ENCODE measurements at regions not wholly inside any gene's neighbourhood (a gene's known extent, or its start where the extent isn't known, plus 50 kb on each side); places are given as distances from the start of the nearest gene placed in this dataset.

DNA sequence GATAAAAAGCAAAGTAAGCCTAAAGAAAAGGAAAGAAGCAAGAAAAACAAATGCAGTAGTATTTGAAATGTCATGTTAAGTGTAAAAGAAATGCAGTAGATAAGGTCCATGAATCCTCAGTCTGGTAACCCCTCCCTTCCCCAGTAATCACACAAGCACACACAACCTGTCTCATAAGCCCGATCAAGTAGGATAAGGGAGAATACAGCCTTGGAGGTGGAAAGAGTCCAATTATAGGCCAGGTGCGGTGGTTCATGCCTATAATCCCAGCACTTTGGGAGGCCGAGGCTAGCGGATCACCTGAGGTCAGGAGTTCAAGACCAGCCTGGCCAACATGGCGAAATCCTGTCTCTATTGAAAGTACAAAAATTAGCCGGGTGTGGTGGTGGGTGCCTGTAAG, 117.9 kb downstream of the GADD45G start:
- no peaks in the 10 kb centered on the region for H3K36me3 ChIP-seq
- no peak for TF ChIP-seq CTCF (IDR thresholded peaks at IDR 0.05; ENCODE audit: low read depth, low read length)
- no peak for DNase-seq (ENCODE audit: low read depth in 1 of 2, low spot score in 1 of 2)

GRCh38 chr9:89723469-89724100, 118.8 kb downstream of the GADD45G start:
- no peaks in the 10 kb centered on the region for H3K9me3 ChIP-seq (ENCODE audit: low read depth)
- H3K27ac ChIP-seq: no peak overlapping the region
- DNase-seq (ENCODE audit: low read depth in 1 of 2, low spot score in 1 of 2): no peak

More for the DNA sequence above, 117.9 kb downstream of the GADD45G start:
- H3K27me3 ChIP-seq: no peaks in the 10 kb centered on the region
- no peaks in the 10 kb centered on the region for H3K9me3 ChIP-seq (ENCODE audit: low read depth)
- H3K4me1 ChIP-seq (ENCODE audit: low read depth): no peaks in the 10 kb centered on the region
- H3K4me3 ChIP-seq: no peak overlapping the region
- H3K27ac ChIP-seq: no peak overlapping the region

GRCh38 chr9:89724659-89725058, 119.8 kb downstream of the GADD45G start:
- H3K9me3 ChIP-seq (ENCODE audit: low read depth): no peaks in the 10 kb centered on the region
- no peak overlapping the region for H3K27ac ChIP-seq
- TF ChIP-seq CTCF (IDR thresholded peaks at IDR 0.05; ENCODE audit: low read depth, low read length): no peak
- H3K27me3 ChIP-seq: no peaks in the 10 kb centered on the region
- no peaks in the 10 kb centered on the region for H3K36me3 ChIP-seq
- no peaks in the 10 kb centered on the region for H3K4me1 ChIP-seq (ENCODE audit: low read depth)
- no peak overlapping the region for H3K4me3 ChIP-seq
- DNase-seq (ENCODE audit: low read depth in 1 of 2, low spot score in 1 of 2): no peak

More at GRCh38 chr9:89723469-89724100, 118.8 kb downstream of the GADD45G start:
- Histone ChIP-seq H3K4me1 (ENCODE audit: low read depth) (no peaks in the 10 kb centered on the region), H3K27me3 (no peaks in the 10 kb centered on the region), H3K36me3 (no peaks in the 10 kb centered on the region), H3K4me3 (no peak overlapping the region)
- TF ChIP-seq CTCF (IDR thresholded peaks at IDR 0.05; ENCODE audit: low read depth, low read length): no peak

- no peak for DNase-seq (ENCODE audit: low read depth in 1 of 2, low spot score in 1 of 2)
- H3K27ac ChIP-seq: no peak overlapping the region
- TF ChIP-seq CTCF (IDR thresholded peaks at IDR 0.05; ENCODE audit: low read depth, low read length): no peak
- no peaks in the 10 kb centered on the region for H3K4me1 ChIP-seq (ENCODE audit: low read depth)
- H3K36me3 ChIP-seq: no peaks in the 10 kb centered on the region
- no peaks in the 10 kb centered on the region for H3K9me3 ChIP-seq (ENCODE audit: low read depth)
- H3K27me3 ChIP-seq: no peaks in the 10 kb centered on the region
- no peak overlapping the region for H3K4me3 ChIP-seq
Measured at GRCh38 chr9:89725271-89725670, 120.5 kb downstream of the GADD45G start.

DNA sequence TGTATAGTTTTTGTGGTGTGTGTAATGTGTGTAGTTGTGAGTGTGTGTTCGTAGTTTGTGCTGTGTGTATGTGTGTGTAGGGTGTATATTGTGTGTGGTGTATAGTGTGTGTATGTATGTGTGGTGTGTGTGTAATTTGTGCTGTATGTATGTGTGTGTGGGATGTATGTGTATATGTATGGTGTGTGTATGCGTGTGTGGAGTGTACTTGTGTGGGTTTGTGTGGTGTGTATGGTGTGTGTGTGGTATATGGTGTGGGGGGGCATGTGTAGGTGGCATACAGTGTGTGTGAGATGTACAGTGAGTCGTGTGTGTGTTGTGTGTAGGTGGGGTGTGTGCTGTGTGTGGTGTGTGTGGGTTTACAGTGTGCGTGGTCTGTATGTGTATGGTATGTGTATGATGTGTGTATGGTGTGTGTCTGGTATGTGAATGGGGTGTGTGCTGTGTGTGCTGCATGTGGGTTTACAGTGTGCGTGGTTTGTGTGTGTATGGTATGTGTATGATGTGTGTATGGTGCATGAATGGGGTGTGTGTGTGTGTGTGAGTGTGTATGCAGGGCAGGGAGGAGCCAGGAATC, 125.2 kb downstream of the GADD45G start:
- Histone ChIP-seq H3K4me1 (ENCODE audit: low read depth) (peaks cover 16% of the 10 kb centered on the region), H3K4me3 (no peak overlapping the region), H3K27me3 (no peaks in the 10 kb centered on the region), H3K9me3 (ENCODE audit: low read depth) (no peaks in the 10 kb centered on the region), H3K27ac (no peak overlapping the region), H3K36me3 (no peaks in the 10 kb centered on the region)
- no peak for TF ChIP-seq CTCF (IDR thresholded peaks at IDR 0.05; ENCODE audit: low read depth, low read length)
- no peak for DNase-seq (ENCODE audit: low read depth in 1 of 2, low spot score in 1 of 2)

Measured in cardiac muscle cell (in vitro differentiated cells and primary cell).